Stomach (tissue), 4 donors: ENCODE measurements at regions not wholly inside any gene's neighbourhood (a gene's known extent, or its start where the extent isn't known, plus 50 kb on each side); places are given as distances from the start of the nearest gene placed in this dataset.

Source experiments
- EP300 ChIP-seq: sonication (generic); formaldehyde crosslinking; IDR thresholded peaks from one replicate; pipeline ENCODE4 v1.6.1; 2017; ENCODE audit warnings: antibody characterized with exemption
- POLR2A ChIP-seq, 4 donors: fragments of 450-650 bp; IDR thresholded peaks; one replicate each; pipeline ENCODE4 v1.6.1; 2016; ENCODE audit warnings: antibody characterized with exemption in 4 of 4, control low read depth in 2 of 4, mild to moderate bottlenecking in 1 of 4, moderate library complexity in 1 of 4
- POLR2AphosphoS5 ChIP-seq, 3 donors: sonication (generic); formaldehyde crosslinking; IDR thresholded peaks; one replicate each; pipeline ENCODE4 v1.6.1; 2016; ENCODE audit warnings: antibody characterized with exemption in 3 of 3
- TF ChIP-seq, protein P1 (sequence below), 7 experiments: fragments of 450-650 bp in 4 of 7; fragments of 200-600 bp in 3 of 7; sonication (generic) in 3 of 7; IDR thresholded peaks; one replicate each; pipeline ENCODE4 v1.5.1; 2016 to 2019; ENCODE audit warnings: antibody characterized with exemption in 7 of 7, control low read depth in 2 of 7, mild to moderate bottlenecking in 1 of 7

DNA sequence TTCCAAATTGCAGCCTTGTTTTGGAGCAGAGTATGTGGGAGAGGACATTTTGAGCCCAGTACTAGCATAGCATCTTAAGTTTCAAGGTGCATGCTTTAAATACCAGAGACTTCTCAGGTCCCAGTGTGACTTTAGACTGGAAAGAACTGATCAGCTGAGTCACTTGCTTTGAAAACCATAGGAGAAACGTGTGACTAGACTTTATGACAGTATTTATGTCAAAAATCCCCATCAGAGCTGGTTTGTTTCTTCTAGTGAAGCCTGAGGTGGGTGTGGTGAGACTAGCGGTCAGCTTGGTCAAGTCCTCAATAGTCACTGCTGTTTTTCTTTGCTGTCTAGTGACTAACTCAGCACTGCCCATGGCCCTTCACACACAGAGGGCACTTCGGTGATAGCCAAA, 724.2 kb downstream of the GATA3 start:
- TF ChIP-seq, protein P1, sequence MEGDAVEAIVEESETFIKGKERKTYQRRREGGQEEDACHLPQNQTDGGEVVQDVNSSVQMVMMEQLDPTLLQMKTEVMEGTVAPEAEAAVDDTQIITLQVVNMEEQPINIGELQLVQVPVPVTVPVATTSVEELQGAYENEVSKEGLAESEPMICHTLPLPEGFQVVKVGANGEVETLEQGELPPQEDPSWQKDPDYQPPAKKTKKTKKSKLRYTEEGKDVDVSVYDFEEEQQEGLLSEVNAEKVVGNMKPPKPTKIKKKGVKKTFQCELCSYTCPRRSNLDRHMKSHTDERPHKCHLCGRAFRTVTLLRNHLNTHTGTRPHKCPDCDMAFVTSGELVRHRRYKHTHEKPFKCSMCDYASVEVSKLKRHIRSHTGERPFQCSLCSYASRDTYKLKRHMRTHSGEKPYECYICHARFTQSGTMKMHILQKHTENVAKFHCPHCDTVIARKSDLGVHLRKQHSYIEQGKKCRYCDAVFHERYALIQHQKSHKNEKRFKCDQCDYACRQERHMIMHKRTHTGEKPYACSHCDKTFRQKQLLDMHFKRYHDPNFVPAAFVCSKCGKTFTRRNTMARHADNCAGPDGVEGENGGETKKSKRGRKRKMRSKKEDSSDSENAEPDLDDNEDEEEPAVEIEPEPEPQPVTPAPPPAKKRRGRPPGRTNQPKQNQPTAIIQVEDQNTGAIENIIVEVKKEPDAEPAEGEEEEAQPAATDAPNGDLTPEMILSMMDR (IDR thresholded peaks at IDR 0.05) = no peak
- TF ChIP-seq POLR2AphosphoS5 (IDR thresholded peaks at IDR 0.05) (no peak), POLR2A (IDR thresholded peaks at IDR 0.05) (no peak), EP300 (no peak)
